ENCODE measurements at regions not wholly inside any gene's neighbourhood (a gene's known extent, or its start where the extent isn't known, plus 50 kb on each side); places are given as distances from the start of the nearest gene placed in this dataset.

GRCh38 chr3:16090706-16091105, 83.8 kb upstream of the GALNT15 start:
- no peaks in the 10 kb centered on the region for H3K9me3 Mint-ChIP-seq
- no peaks in the 10 kb centered on the region for H3K4me1 ChIP-seq (ENCODE audit: control insufficient read depth, insufficient read depth, low read length)
- H3K4me1 Mint-ChIP-seq: peaks cover 4% of the 10 kb centered on the region
- H3K27me3 Mint-ChIP-seq (ENCODE audit: insufficient read depth): peaks cover 8% of the 10 kb centered on the region
- no peak overlapping the region for H3K9ac ChIP-seq (ENCODE audit: extremely low read depth, low read length, poor library complexity, severe bottlenecking)
- H3K27me3 ChIP-seq (ENCODE audit: control insufficient read depth, insufficient read depth, low read length, poor library complexity, severe bottlenecking): peaks cover 17% of the 10 kb centered on the region
- H3K36me3 ChIP-seq (ENCODE audit: control insufficient read depth, insufficient read depth, low read length): no peaks in the 10 kb centered on the region
- DNase-seq: no peak
- no peak overlapping the region for H3K4me3 Mint-ChIP-seq
- peaks cover 2% of the 10 kb centered on the region for H3K9me3 ChIP-seq (ENCODE audit: control insufficient read depth, low read length)
- H3K27ac ChIP-seq (ENCODE audit: low read depth, low read length): no peak overlapping the region
- no peak for TF ChIP-seq CTCF (conservative IDR thresholded peaks at IDR 0.05)
- H3K36me3 Mint-ChIP-seq (ENCODE audit: low read depth): no peaks in the 10 kb centered on the region
- H3K4me3 ChIP-seq (ENCODE audit: low read length): no peak overlapping the region
- no peak overlapping the region for H3K27ac Mint-ChIP-seq

GRCh38 chr3:16092923-16093322, 81.6 kb upstream of the GALNT15 start:
- Histone ChIP-seq H3K27me3 (ENCODE audit: control insufficient read depth, insufficient read depth, low read length, poor library complexity, severe bottlenecking) (peaks cover 16% of the 10 kb centered on the region), H3K9ac (ENCODE audit: extremely low read depth, low read length, poor library complexity, severe bottlenecking) (no peak overlapping the region), H3K4me3 (ENCODE audit: low read length) (no peak overlapping the region), H3K4me1 (ENCODE audit: control insufficient read depth, insufficient read depth, low read length) (no peaks in the 10 kb centered on the region), H3K36me3 (ENCODE audit: control insufficient read depth, insufficient read depth, low read length) (no peaks in the 10 kb centered on the region), H3K27ac (ENCODE audit: low read depth, low read length) (no peak overlapping the region), H3K9me3 (ENCODE audit: control insufficient read depth, low read length) (peaks cover 17% of the 10 kb centered on the region)
- Mint-ChIP-seq H3K27me3 (ENCODE audit: insufficient read depth) (peaks cover 8% of the 10 kb centered on the region), H3K27ac (no peak overlapping the region), H3K4me3 (no peak overlapping the region), H3K4me1 (peaks cover 4% of the 10 kb centered on the region), H3K9me3 (peaks cover 9% of the 10 kb centered on the region), H3K36me3 (ENCODE audit: low read depth) (no peaks in the 10 kb centered on the region)
- WGBS, 2 experiments (ENCODE audit: insufficient coverage in 1 of 2, insufficient read length in 1 of 2): 97 to 100% methylated on average over 3 to 5 of the region's 5 CpGs
- DNase-seq: no peak
- no peak for TF ChIP-seq CTCF (conservative IDR thresholded peaks at IDR 0.05)

- Histone ChIP-seq H3K4me1 (ENCODE audit: control insufficient read depth, insufficient read depth, low read length) (no peaks in the 10 kb centered on the region), H3K4me3 (ENCODE audit: low read length) (no peak overlapping the region), H3K36me3 (ENCODE audit: control insufficient read depth, insufficient read depth, low read length) (no peaks in the 10 kb centered on the region), H3K9ac (ENCODE audit: extremely low read depth, low read length, poor library complexity, severe bottlenecking) (no peak overlapping the region), H3K9me3 (ENCODE audit: control insufficient read depth, low read length) (peaks cover 10% of the 10 kb centered on the region), H3K27ac (ENCODE audit: low read depth, low read length) (no peak overlapping the region), H3K27me3 (ENCODE audit: control insufficient read depth, insufficient read depth, low read length, poor library complexity, severe bottlenecking) (no peaks in the 10 kb centered on the region)
- Mint-ChIP-seq H3K4me1 (no peaks in the 10 kb centered on the region), H3K27ac (no peak overlapping the region), H3K36me3 (ENCODE audit: low read depth) (no peaks in the 10 kb centered on the region), H3K4me3 (no peak overlapping the region), H3K27me3 (ENCODE audit: insufficient read depth) (peaks cover 3% of the 10 kb centered on the region), H3K9me3 (peaks cover 8% of the 10 kb centered on the region)
- WGBS, 2 experiments (ENCODE audit: insufficient coverage in 1 of 2, insufficient read length in 1 of 2): 89 to 91% methylated on average over 14 of the region's 14 CpGs
- no peak for DNase-seq
- no peak for TF ChIP-seq CTCF (conservative IDR thresholded peaks at IDR 0.05)
These were observed 72.9 kb upstream of the GALNT15 start for GRCh38 chr3:16101295-16102186.

Measured in endodermal cell (in vitro differentiated cells).